Fibroblast of lung (primary cell): ENCODE measurements at regions not wholly inside any gene's neighbourhood (a gene's known extent, or its start where the extent isn't known, plus 50 kb on each side); places are given as distances from the start of the nearest gene placed in this dataset.

ENCODE experiments used
- EZH2 ChIP-seq: IDR thresholded peaks from 2 replicates; pipeline ENCODE4 v1.5.1; 2012; ENCODE audit warnings: low read length, control low read depth, mild to moderate bottlenecking; ENCODE audit errors: missing control alignments
- TF ChIP-seq, protein P1 (sequence below), 2 donors: IDR thresholded peaks in 1 of 2; conservative IDR thresholded peaks in 1 of 2; 1 replicate in 1 of 2; 2 replicates in 1 of 2; pipeline ENCODE4 v1.5.1; 2011 to 2012; ENCODE audit warnings: low read length in 2 of 2, control low read depth in 1 of 2, inconsistent platforms in 1 of 2, low read depth in 1 of 2, mild to moderate bottlenecking in 1 of 2

DNA sequence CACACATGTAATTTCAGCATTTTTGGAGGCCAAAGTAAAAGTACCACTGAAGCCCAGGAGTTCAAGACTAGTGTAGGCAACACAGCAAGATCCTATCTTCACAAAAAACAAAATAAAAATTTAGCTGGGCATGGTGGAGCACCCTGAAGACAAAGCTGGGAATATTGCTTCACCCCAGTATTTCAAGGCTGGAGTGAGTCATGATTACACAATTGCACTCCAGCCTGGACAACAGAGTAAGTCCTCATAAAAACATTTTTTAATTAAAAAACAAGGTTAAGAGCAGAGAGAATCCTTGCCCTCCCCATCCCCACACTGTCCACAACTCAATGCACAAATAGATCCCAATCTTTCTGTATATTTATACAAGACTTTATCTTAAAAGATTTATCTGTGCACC lies 321.9 kb upstream of the HSFY2 start:
- TF ChIP-seq, protein P1, sequence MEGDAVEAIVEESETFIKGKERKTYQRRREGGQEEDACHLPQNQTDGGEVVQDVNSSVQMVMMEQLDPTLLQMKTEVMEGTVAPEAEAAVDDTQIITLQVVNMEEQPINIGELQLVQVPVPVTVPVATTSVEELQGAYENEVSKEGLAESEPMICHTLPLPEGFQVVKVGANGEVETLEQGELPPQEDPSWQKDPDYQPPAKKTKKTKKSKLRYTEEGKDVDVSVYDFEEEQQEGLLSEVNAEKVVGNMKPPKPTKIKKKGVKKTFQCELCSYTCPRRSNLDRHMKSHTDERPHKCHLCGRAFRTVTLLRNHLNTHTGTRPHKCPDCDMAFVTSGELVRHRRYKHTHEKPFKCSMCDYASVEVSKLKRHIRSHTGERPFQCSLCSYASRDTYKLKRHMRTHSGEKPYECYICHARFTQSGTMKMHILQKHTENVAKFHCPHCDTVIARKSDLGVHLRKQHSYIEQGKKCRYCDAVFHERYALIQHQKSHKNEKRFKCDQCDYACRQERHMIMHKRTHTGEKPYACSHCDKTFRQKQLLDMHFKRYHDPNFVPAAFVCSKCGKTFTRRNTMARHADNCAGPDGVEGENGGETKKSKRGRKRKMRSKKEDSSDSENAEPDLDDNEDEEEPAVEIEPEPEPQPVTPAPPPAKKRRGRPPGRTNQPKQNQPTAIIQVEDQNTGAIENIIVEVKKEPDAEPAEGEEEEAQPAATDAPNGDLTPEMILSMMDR (conservative IDR thresholded peaks at IDR 0.05 in 1 of 2, IDR thresholded peaks at IDR 0.05 in 1 of 2; ENCODE audit: low read depth in 1 of 2, low read length in 2 of 2) = no peak
- TF ChIP-seq EZH2 = no peak
